Endodermal cell (in vitro differentiated cells): ENCODE measurements at regions not wholly inside any gene's neighbourhood (a gene's known extent, or its start where the extent isn't known, plus 50 kb on each side); places are given as distances from the start of the nearest gene placed in this dataset.

Source experiments
- DNase-seq: peaks from one replicate; pipeline ENCODE4 v3.0.0-alpha.2; 2017
- H3K27ac ChIP-seq: 2 replicates; pipeline ENCODE4 v1.5.1; 2013; ENCODE audit warnings: mild to moderate bottlenecking, low read depth, low read length, moderate library complexity
- H3K27me3 ChIP-seq: 2 replicates; pipeline ENCODE4 v1.6.1; 2013; ENCODE audit warnings: mild to moderate bottlenecking, low read length, moderate library complexity; ENCODE audit not compliant: insufficient read depth, control insufficient read depth, poor library complexity, severe bottlenecking
- H3K36me3 ChIP-seq: 2 replicates; pipeline ENCODE4 v1.7.0; 2013; ENCODE audit warnings: mild to moderate bottlenecking, low read length, moderate library complexity; ENCODE audit not compliant: control insufficient read depth, insufficient read depth
- H3K4me1 ChIP-seq: one replicate; pipeline ENCODE4 v1.7.0; 2013; ENCODE audit warnings: low read length; ENCODE audit not compliant: control insufficient read depth, insufficient read depth
- H3K4me3 ChIP-seq: 2 replicates; pipeline ENCODE4 v1.5.1; 2013; ENCODE audit warnings: mild to moderate bottlenecking, low read length, moderate library complexity
- H3K9ac ChIP-seq: 2 replicates; pipeline ENCODE4 v1.6.1; 2013; ENCODE audit warnings: mild to moderate bottlenecking, low read length, moderate library complexity; ENCODE audit not compliant: poor library complexity, severe bottlenecking; ENCODE audit errors: extremely low read depth
- H3K9me3 ChIP-seq: 2 replicates; pipeline ENCODE4 v1.6.1; 2013; ENCODE audit warnings: mild to moderate bottlenecking, low read length, moderate library complexity; ENCODE audit not compliant: control insufficient read depth
- H3K27ac Mint-ChIP-seq: 2 replicates; pipeline ENCODE4 v1.8.0; 2020; ENCODE audit warnings: mixed read lengths
- H3K27me3 Mint-ChIP-seq: 2 replicates; pipeline ENCODE4 v1.8.0; 2021; ENCODE audit warnings: mild to moderate bottlenecking, mixed read lengths; ENCODE audit not compliant: insufficient read depth
- H3K36me3 Mint-ChIP-seq: 2 replicates; pipeline ENCODE4 v1.8.0; 2020; ENCODE audit warnings: low read depth, mixed read lengths
- H3K4me1 Mint-ChIP-seq: 2 replicates; pipeline ENCODE4 v1.8.0; 2020; ENCODE audit warnings: mixed read lengths
- H3K4me3 Mint-ChIP-seq: 2 replicates; pipeline ENCODE4 v1.8.0; 2020; ENCODE audit warnings: mild to moderate bottlenecking, moderate library complexity, mixed read lengths
- H3K9me3 Mint-ChIP-seq: 2 replicates; pipeline ENCODE4 v1.8.0; 2020; ENCODE audit warnings: mild to moderate bottlenecking, mixed read lengths
- CTCF ChIP-seq: fragments of 200-600 bp; sonication (generic); conservative IDR thresholded peaks from 2 replicates; pipeline ENCODE4 v1.5.0; 2021; ENCODE audit warnings: antibody characterized with exemption, mild to moderate bottlenecking
- WGBS, 2 experiments: methylation state at CpG; one replicate each; pipeline versions ENCODE4 v1.1.5 to v1.1.7; 2013; ENCODE audit warnings: missing lambda C conversion rate in 2 of 2, mixed read lengths in 1 of 2; ENCODE audit not compliant: insufficient coverage in 1 of 2, insufficient read length in 1 of 2; 5-methylcytosine and 5-hydroxymethylcytosine counted together

GRCh38 chr5:51657340-51658240 is 274.3 kb downstream of the ISL1 start:
- H3K36me3 Mint-ChIP-seq = no peaks in the 10 kb centered on the region
- no peaks in the 10 kb centered on the region for H3K27me3 ChIP-seq
- WGBS, 2 experiments = 92% methylated on average over 5 to 7 of the region's 7 CpGs

GRCh38 chr5:51661646-51662265 is 278.5 kb downstream of the ISL1 start:
- Histone ChIP-seq H3K4me1 (peaks cover 5% of the 10 kb centered on the region), H3K36me3 (no peaks in the 10 kb centered on the region), H3K4me3 (no peak overlapping the region), H3K9me3 (no peaks in the 10 kb centered on the region), H3K27ac (no peak overlapping the region), H3K27me3 (no peaks in the 10 kb centered on the region), H3K9ac (no peak overlapping the region)
- H3K4me3 Mint-ChIP-seq = no peak overlapping the region
- H3K27ac Mint-ChIP-seq = no peak overlapping the region
- H3K9me3 Mint-ChIP-seq = no peaks in the 10 kb centered on the region
- DNase-seq = no peak
- H3K27me3 Mint-ChIP-seq = peaks cover 4% of the 10 kb centered on the region
- no peaks in the 10 kb centered on the region for H3K36me3 Mint-ChIP-seq
- TF ChIP-seq CTCF = no peak
- H3K4me1 Mint-ChIP-seq = peaks cover 7% of the 10 kb centered on the region
- 83% methylated on average over 1 of the region's 2 CpGs; no CpG with 5 or more reads in 1 of the 2 experiments for WGBS, 2 experiments

More at GRCh38 chr5:51657340-51658240, 274.3 kb downstream of the ISL1 start:
- Mint-ChIP-seq H3K9me3 (no peaks in the 10 kb centered on the region), H3K27ac (no peak overlapping the region), H3K4me3 (no peak overlapping the region), H3K4me1 (peaks cover 8% of the 10 kb centered on the region), H3K27me3 (peaks cover 4% of the 10 kb centered on the region)
- no peaks in the 10 kb centered on the region for H3K36me3 ChIP-seq
- H3K4me1 ChIP-seq = peaks cover 5% of the 10 kb centered on the region
- no peak overlapping the region for H3K27ac ChIP-seq
- no peak for DNase-seq
- TF ChIP-seq CTCF = no peak
- H3K9me3 ChIP-seq = no peaks in the 10 kb centered on the region
- no peak overlapping the region for H3K4me3 ChIP-seq
- no peak overlapping the region for H3K9ac ChIP-seq

- Histone ChIP-seq H3K27ac (no peak overlapping the region), H3K9me3 (no peaks in the 10 kb centered on the region), H3K4me1 (peaks cover 1% of the 10 kb centered on the region), H3K4me3 (no peak overlapping the region), H3K9ac (no peak overlapping the region), H3K27me3 (no peaks in the 10 kb centered on the region), H3K36me3 (no peaks in the 10 kb centered on the region)
- Mint-ChIP-seq H3K27me3 (no peaks in the 10 kb centered on the region), H3K9me3 (no peaks in the 10 kb centered on the region), H3K36me3 (no peaks in the 10 kb centered on the region), H3K4me3 (no peak overlapping the region), H3K27ac (no peak overlapping the region), H3K4me1 (peaks cover 7% of the 10 kb centered on the region)
- no peak for DNase-seq
- 64 to 89% methylated on average over 3 to 4 of the region's 4 CpGs for WGBS, 2 experiments
- no peak for TF ChIP-seq CTCF
These were observed 281.4 kb downstream of the ISL1 start for GRCh38 chr5:51664491-51665250.
